Activated B cell treated with CpG ODN at 0.5 μM for 24 hours (primary cell): ENCODE measurements at regions not wholly inside any gene's neighbourhood (a gene's known extent, or its start where the extent isn't known, plus 50 kb on each side); places are given as distances from the start of the nearest gene placed in this dataset.

Experiments used
- ATAC-seq: fragments of 200-7000 bp; cut with Tn5 transposase; one replicate; pipeline ENCODE4 v1.10.0; 2021; ENCODE audit warnings: low read depth, mild to moderate bottlenecking, moderate library complexity
- CTCF ChIA-PET: fragments of 350-600 bp; sonication (Branson Sonifier 250); formaldehyde crosslinking; loops from one replicate; lab custom pipeline; 2021; ENCODE audit warnings: antibody characterized with exemption; lab: Charles Lee
- POLR2A ChIA-PET: fragments of 350-600 bp; sonication (Branson Sonifier 250); formaldehyde crosslinking; loops from one replicate; lab custom pipeline; 2021; ENCODE audit warnings: antibody characterized with exemption; lab: Charles Lee
- DNase-seq: peaks from one replicate; pipeline ENCODE4 v3.0.0; 2022
- H3K27ac Mint-ChIP-seq: one replicate; pipeline ENCODE4 v1.8.0; 2020; ENCODE audit warnings: mixed read lengths
- H3K27me3 Mint-ChIP-seq: one replicate; pipeline ENCODE4 v1.8.0; 2021; ENCODE audit warnings: mixed read lengths
- H3K36me3 Mint-ChIP-seq: one replicate; pipeline ENCODE4 v1.8.0; 2021; ENCODE audit warnings: low read depth, mixed read lengths
- H3K4me1 Mint-ChIP-seq: one replicate; pipeline ENCODE4 v1.8.0; 2021; ENCODE audit warnings: mixed read lengths
- H3K4me3 Mint-ChIP-seq: one replicate; pipeline ENCODE4 v1.8.0; 2020; ENCODE audit warnings: mild to moderate bottlenecking, mixed read lengths
- H3K9me3 Mint-ChIP-seq: one replicate; pipeline ENCODE4 v1.8.0; 2020; ENCODE audit warnings: mixed read lengths
- CTCF ChIP-seq: fragments of 200-600 bp; IDR thresholded peaks from one replicate; pipeline ENCODE4 v1.8.0; 2022; ENCODE audit warnings: antibody characterized with exemption, mild to moderate bottlenecking
- intact Hi-C: fragments of 100-400 bp; cut with micrococcal nuclease; formaldehyde crosslinking; loops from one replicate; pipeline ENCODE4 v1.15.1; 2024

GRCh38 chr9:113785334-113785733 lies 90.8 kb upstream of the ZNF618 start:
- no peak for DNase-seq
- Mint-ChIP-seq H3K27ac (no peak overlapping the region), H3K4me3 (no peak overlapping the region), H3K36me3 (no peaks in the 10 kb centered on the region), H3K4me1 (no peaks in the 10 kb centered on the region), H3K27me3 (peaks cover 18% of the 10 kb centered on the region), H3K9me3 (no peaks in the 10 kb centered on the region)
- intact Hi-C loops = no loop called here
- no peak for TF ChIP-seq CTCF
- no peak for ATAC-seq
- CTCF ChIA-PET = no interaction called here
- POLR2A ChIA-PET = no interaction called here

GRCh38 chr9:113786071-113786470 lies 90.0 kb upstream of the ZNF618 start:
- ChIA-PET CTCF (no interaction called here), POLR2A (no interaction called here)
- ATAC-seq = no peak
- Mint-ChIP-seq H3K27ac (no peak overlapping the region), H3K27me3 (peaks cover 15% of the 10 kb centered on the region), H3K4me1 (no peaks in the 10 kb centered on the region), H3K36me3 (no peaks in the 10 kb centered on the region), H3K9me3 (peaks cover 2% of the 10 kb centered on the region), H3K4me3 (no peak overlapping the region)
- intact Hi-C loops = no loop called here
- TF ChIP-seq CTCF = no peak
- DNase-seq = no peak

GRCh38 chr9:113787871-113788270 lies 88.2 kb upstream of the ZNF618 start:
- ATAC-seq (no peak), DNase-seq (no peak)
- Mint-ChIP-seq H3K4me3 (no peak overlapping the region), H3K9me3 (peaks cover 3% of the 10 kb centered on the region), H3K4me1 (no peaks in the 10 kb centered on the region), H3K36me3 (no peaks in the 10 kb centered on the region), H3K27ac (no peak overlapping the region), H3K27me3 (peaks cover 10% of the 10 kb centered on the region)
- TF ChIP-seq CTCF = no peak
- intact Hi-C loops = no loop called here
- ChIA-PET POLR2A (no interaction called here), CTCF (no interaction called here)

DNA sequence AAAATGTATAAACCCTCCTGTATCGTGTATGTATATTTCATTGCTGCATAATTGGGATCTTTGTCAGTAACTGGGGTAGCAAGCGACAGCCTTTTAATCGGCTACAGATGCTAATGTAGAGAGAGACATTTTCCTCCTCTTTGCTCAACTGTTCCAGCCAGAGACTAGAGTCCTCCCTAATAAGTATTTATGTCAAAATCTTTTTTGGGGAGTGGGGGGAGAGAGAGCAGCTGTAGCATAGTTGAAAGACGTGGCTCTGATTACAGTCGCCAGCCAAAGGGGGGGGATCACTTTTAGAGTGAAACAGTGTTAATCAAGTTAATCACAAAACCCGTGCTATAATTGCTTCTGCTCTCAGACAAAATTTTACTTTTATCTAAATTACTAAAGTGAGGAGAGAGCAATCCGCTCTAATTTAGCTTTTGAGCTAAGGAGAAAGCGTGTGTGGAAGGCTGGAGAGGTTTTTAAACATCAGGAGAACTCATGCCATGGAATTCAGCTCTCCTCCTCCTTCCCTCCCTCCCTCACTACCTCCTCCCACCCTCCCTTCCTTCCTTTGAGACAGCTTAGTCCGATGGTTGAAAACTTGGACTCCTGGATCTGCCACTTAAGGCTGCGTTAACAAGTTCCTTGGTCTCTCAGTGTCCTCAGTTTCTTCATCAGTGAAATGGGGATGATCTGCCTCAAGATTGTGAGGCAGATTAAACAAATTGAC lies 87.3 kb upstream of the ZNF618 start:
- H3K27me3 Mint-ChIP-seq = peaks cover 7% of the 10 kb centered on the region
- H3K4me3 Mint-ChIP-seq = no peak overlapping the region
- CTCF ChIA-PET = no interaction called here
- H3K4me1 Mint-ChIP-seq = no peaks in the 10 kb centered on the region
- ATAC-seq (no peak), DNase-seq (no peak)
- H3K9me3 Mint-ChIP-seq = peaks cover 3% of the 10 kb centered on the region
- no peaks in the 10 kb centered on the region for H3K36me3 Mint-ChIP-seq
- no peak overlapping the region for H3K27ac Mint-ChIP-seq
- intact Hi-C loops = no loop called here
- no peak for TF ChIP-seq CTCF
- POLR2A ChIA-PET = no interaction called here

- H3K4me1 Mint-ChIP-seq = no peaks in the 10 kb centered on the region
- no peak overlapping the region for H3K4me3 Mint-ChIP-seq
- H3K27ac Mint-ChIP-seq = no peak overlapping the region
- no peak for TF ChIP-seq CTCF
- ChIA-PET CTCF (no interaction called here), POLR2A (no interaction called here)
- ATAC-seq = no peak
- intact Hi-C loops = no loop called here
- no peaks in the 10 kb centered on the region for H3K36me3 Mint-ChIP-seq
- peaks cover 3% of the 10 kb centered on the region for H3K9me3 Mint-ChIP-seq
- DNase-seq = no peak
- peaks cover 3% of the 10 kb centered on the region for H3K27me3 Mint-ChIP-seq
Measured at GRCh38 chr9:113790093-113790492, 86.0 kb upstream of the ZNF618 start.
